H9 (cell line): ENCODE measurements at regions not wholly inside any gene's neighbourhood (a gene's known extent, or its start where the extent isn't known, plus 50 kb on each side); places are given as distances from the start of the nearest gene placed in this dataset.

Experiments used
- DNase-seq: peaks from one replicate; pipeline ENCODE4 v3.0.0-alpha.2; 2017
- H2AFZ ChIP-seq: one replicate; pipeline ENCODE4 v1.6.1; 2013; ENCODE audit warnings: mild to moderate bottlenecking, low read length, control low read depth, moderate library complexity
- H2AK5ac ChIP-seq: 2 replicates; pipeline ENCODE4 v1.6.1; 2013; ENCODE audit warnings: low read length, control low read depth, mixed read lengths; ENCODE audit not compliant: insufficient read length
- H2BK120ac ChIP-seq: one replicate; pipeline ENCODE4 v1.6.1; 2013; ENCODE audit warnings: low read depth, mild to moderate bottlenecking, low read length, control low read depth, inconsistent platforms; ENCODE audit not compliant: poor library complexity, severe bottlenecking
- H2BK12ac ChIP-seq: 2 replicates; pipeline ENCODE4 v1.6.1; 2013; ENCODE audit warnings: low read length, control low read depth, mixed read lengths, low read depth; ENCODE audit not compliant: insufficient read length
- H2BK15ac ChIP-seq: 2 replicates; pipeline ENCODE4 v1.6.1; 2013; ENCODE audit warnings: low read depth, low read length, control low read depth
- H2BK20ac ChIP-seq: one replicate; pipeline ENCODE4 v1.6.1; 2013; ENCODE audit warnings: low read depth, mild to moderate bottlenecking, low read length, control low read depth, inconsistent platforms; ENCODE audit not compliant: poor library complexity, severe bottlenecking
- H2BK5ac ChIP-seq: 2 replicates; pipeline ENCODE4 v1.6.1; 2013; ENCODE audit warnings: low read length, control low read depth, mixed read lengths; ENCODE audit not compliant: insufficient read length
- H3K14ac ChIP-seq: 2 replicates; pipeline ENCODE4 v1.6.1; 2013; ENCODE audit warnings: low read length, control low read depth; ENCODE audit not compliant: insufficient read depth
- H3K18ac ChIP-seq: 2 replicates; pipeline ENCODE4 v1.6.1; 2013; ENCODE audit warnings: low read depth, mild to moderate bottlenecking, mixed read lengths, low read length, control low read depth; ENCODE audit not compliant: insufficient read length
- H3K23ac ChIP-seq: 2 replicates; pipeline ENCODE4 v1.6.1; 2013; ENCODE audit warnings: low read length, control low read depth, mixed read lengths, low read depth; ENCODE audit not compliant: insufficient read length
- H3K23me2 ChIP-seq: 2 replicates; pipeline ENCODE4 v1.6.1; 2013; ENCODE audit warnings: low read depth, mild to moderate bottlenecking, mixed read lengths, low read length, control low read depth; ENCODE audit not compliant: insufficient read length, poor library complexity, severe bottlenecking
- H3K27ac ChIP-seq: 2 replicates; pipeline ENCODE4 v1.5.1; 2013; ENCODE audit warnings: low read length, control low read depth, mixed read lengths, low read depth; ENCODE audit not compliant: insufficient read length
- H3K27me3 ChIP-seq: 2 replicates; pipeline ENCODE4 v1.6.1; 2013; ENCODE audit warnings: low read length, control low read depth, inconsistent platforms; ENCODE audit not compliant: insufficient read depth
- H3K4ac ChIP-seq: 2 replicates; pipeline ENCODE4 v1.6.1; 2013; ENCODE audit warnings: low read depth, mild to moderate bottlenecking, control low read depth, inconsistent platforms, low read length, moderate library complexity
- H3K4me1 ChIP-seq: 2 replicates; pipeline ENCODE4 v1.6.1; 2013; ENCODE audit warnings: low read length, control low read depth, inconsistent platforms; ENCODE audit not compliant: insufficient read depth
- H3K4me2 ChIP-seq: 2 replicates; pipeline ENCODE4 v1.6.1; 2013; ENCODE audit warnings: low read length, control low read depth, mixed read lengths; ENCODE audit not compliant: insufficient read length, insufficient read depth
- H3K56ac ChIP-seq: 2 replicates; pipeline ENCODE4 v1.6.1; 2013; ENCODE audit warnings: low read depth, mild to moderate bottlenecking, mixed read lengths, low read length, control low read depth; ENCODE audit not compliant: insufficient read length
- H3K79me1 ChIP-seq: 2 replicates; pipeline ENCODE4 v1.6.1; 2013; ENCODE audit warnings: low read depth, mild to moderate bottlenecking, moderate library complexity, low read length, control low read depth, inconsistent platforms; ENCODE audit not compliant: insufficient read depth, poor library complexity, severe bottlenecking
- H3K79me2 ChIP-seq: 2 replicates; pipeline ENCODE4 v1.6.1; 2013; ENCODE audit warnings: low read length, control low read depth, inconsistent platforms; ENCODE audit not compliant: insufficient read depth
- H3K9ac ChIP-seq: 2 replicates; pipeline ENCODE4 v1.6.1; 2013; ENCODE audit warnings: low read length, control low read depth, mixed read lengths; ENCODE audit not compliant: insufficient read length; ENCODE audit errors: extremely low read depth
- H3K9me3 ChIP-seq: one replicate; pipeline ENCODE4 v1.6.1; 2013; ENCODE audit warnings: low read depth, low read length, inconsistent platforms; ENCODE audit not compliant: control insufficient read depth
- H3T11ph ChIP-seq: one replicate; pipeline ENCODE4 v1.6.1; 2013; ENCODE audit warnings: mild to moderate bottlenecking, low read length, control low read depth, inconsistent platforms
- H4K20me1 ChIP-seq: one replicate; pipeline ENCODE4 v1.6.1; 2013; ENCODE audit not compliant: control insufficient read depth, insufficient read length, insufficient read depth
- H4K5ac ChIP-seq: 2 replicates; pipeline ENCODE4 v1.6.1; 2013; ENCODE audit warnings: low read depth, mild to moderate bottlenecking, mixed read lengths, low read length, control low read depth; ENCODE audit not compliant: insufficient read length
- H4K8ac ChIP-seq: replicated peaks from 2 replicates; pipeline ENCODE4 v1.6.1; 2013; ENCODE audit warnings: low read length, control low read depth, mixed read lengths, low read depth; ENCODE audit not compliant: insufficient read length
- H4K91ac ChIP-seq: 2 replicates; pipeline ENCODE4 v1.6.1; 2013; ENCODE audit warnings: low read depth, mild to moderate bottlenecking, moderate library complexity, mixed read lengths, low read length, control low read depth; ENCODE audit not compliant: insufficient read length
- H3K27ac Mint-ChIP-seq, 3 experiments: 2 replicates in 2 of 3; 3 replicates in 1 of 3; pipeline ENCODE4 v1.8.0; 2020 to 2021; ENCODE audit warnings: mixed read lengths in 3 of 3, mild to moderate bottlenecking in 1 of 3, moderate library complexity in 1 of 3
- H3K27me3 Mint-ChIP-seq: 2 replicates; pipeline ENCODE4 v1.8.0; 2021; ENCODE audit warnings: low read depth, mild to moderate bottlenecking, moderate library complexity, mixed read lengths
- H3K36me3 Mint-ChIP-seq, 3 experiments: 2 replicates in 2 of 3; 3 replicates in 1 of 3; pipeline ENCODE4 v1.8.0; 2020 to 2021; ENCODE audit warnings: low read depth in 3 of 3, mixed read lengths in 3 of 3; ENCODE audit not compliant: insufficient read depth in 1 of 3
- H3K4me1 Mint-ChIP-seq, 2 experiments: 2 replicates each; pipeline ENCODE4 v1.8.0; 2020; ENCODE audit warnings: mixed read lengths in 2 of 2
- H3K4me3 Mint-ChIP-seq, 2 experiments: 2 replicates in 1 of 2; 3 replicates in 1 of 2; pipeline ENCODE4 v1.8.0; 2020 to 2021; ENCODE audit warnings: mild to moderate bottlenecking in 2 of 2, mixed read lengths in 2 of 2, moderate library complexity in 1 of 2
- H3K9me3 Mint-ChIP-seq, 2 experiments: 2 replicates in 1 of 2; 3 replicates in 1 of 2; pipeline ENCODE4 v1.8.0; 2020; ENCODE audit warnings: mild to moderate bottlenecking in 2 of 2, mixed read lengths in 2 of 2, moderate library complexity in 1 of 2
- WGBS: extraction: QIAGEN DNeasy Blood & Tissue Kit; methylation state at CpG from one replicate; pipeline ENCODE4 v1.1.7; 2013; ENCODE audit warnings: missing lambda C conversion rate, low lambda C conversion rate, mixed read lengths; ENCODE audit not compliant: insufficient read length; ENCODE audit errors: extremely low coverage; 5-methylcytosine and 5-hydroxymethylcytosine counted together
- TF ChIP-seq, protein P1 (sequence below): fragments of 200-600 bp; sonication (generic); conservative IDR thresholded peaks from 3 replicates; pipeline ENCODE4 v1.8.0; 2021; ENCODE audit warnings: antibody characterized with exemption, mild to moderate bottlenecking

DNA sequence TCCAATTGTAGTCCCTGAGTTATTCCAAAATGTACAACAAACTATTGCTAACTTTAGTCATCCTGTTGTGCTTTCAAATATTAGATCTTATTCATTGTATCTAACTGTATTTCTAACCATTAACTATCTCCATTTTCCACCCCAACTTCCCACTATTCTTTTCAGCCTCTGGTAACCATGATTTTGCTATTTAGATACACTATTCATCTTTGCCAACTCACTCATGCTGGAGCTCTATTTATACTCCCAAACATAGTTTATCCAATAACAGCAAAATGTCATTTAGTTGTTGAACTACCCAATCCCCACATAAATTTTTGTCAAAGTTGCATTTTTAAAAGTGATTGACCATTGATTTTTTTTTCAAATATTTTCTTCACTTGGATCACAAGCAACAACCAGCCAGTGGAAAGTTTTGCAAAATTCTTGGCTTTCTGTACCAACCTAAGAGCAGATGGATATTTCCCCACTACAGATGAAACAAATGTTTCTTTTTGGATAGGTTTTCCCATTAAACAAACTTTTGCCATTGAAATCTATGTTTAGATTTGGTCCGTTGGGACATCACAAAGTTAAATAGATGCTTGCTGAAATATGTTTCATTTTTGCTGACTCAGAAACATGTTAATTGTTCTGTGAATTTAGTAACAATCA is 866.0 kb downstream of the LTN1 start:
- H3T11ph ChIP-seq = no peak overlapping the region
- no peak overlapping the region for H3K4me3 Mint-ChIP-seq
- H3K4me1 ChIP-seq = no peaks in the 10 kb centered on the region
- no peaks in the 10 kb centered on the region for H4K20me1 ChIP-seq
- no peak overlapping the region for H3K23ac ChIP-seq
- DNase-seq = no peak
- no peak overlapping the region for H2BK120ac ChIP-seq
- no peaks in the 10 kb centered on the region for H3K27me3 Mint-ChIP-seq
- H3K27ac ChIP-seq = no peak overlapping the region
- H2BK20ac ChIP-seq = no peak overlapping the region
- H3K9me3 ChIP-seq = peaks cover 10% of the 10 kb centered on the region
- H2BK12ac ChIP-seq = no peak overlapping the region
- peaks cover 12 to 13% of the 10 kb centered on the region in 2 experiments; a peak in 4 of 5 replicates for H3K9me3 Mint-ChIP-seq
- H3K36me3 Mint-ChIP-seq = peaks cover 0 to 15% (median 10%) of the 10 kb centered on the region in 3 experiments; a peak in 4 of 7 replicates
- no peak overlapping the region for H3K27ac Mint-ChIP-seq
- H3K23me2 ChIP-seq = no peaks in the 10 kb centered on the region
- no peaks in the 10 kb centered on the region for H3K27me3 ChIP-seq
- H3K79me1 ChIP-seq = no peaks in the 10 kb centered on the region
- no peak overlapping the region for H2AFZ ChIP-seq
- H3K56ac ChIP-seq = no peak overlapping the region
- H4K8ac ChIP-seq = no peak overlapping the region
- H3K4me2 ChIP-seq = no peak overlapping the region
- TF ChIP-seq, protein P1, sequence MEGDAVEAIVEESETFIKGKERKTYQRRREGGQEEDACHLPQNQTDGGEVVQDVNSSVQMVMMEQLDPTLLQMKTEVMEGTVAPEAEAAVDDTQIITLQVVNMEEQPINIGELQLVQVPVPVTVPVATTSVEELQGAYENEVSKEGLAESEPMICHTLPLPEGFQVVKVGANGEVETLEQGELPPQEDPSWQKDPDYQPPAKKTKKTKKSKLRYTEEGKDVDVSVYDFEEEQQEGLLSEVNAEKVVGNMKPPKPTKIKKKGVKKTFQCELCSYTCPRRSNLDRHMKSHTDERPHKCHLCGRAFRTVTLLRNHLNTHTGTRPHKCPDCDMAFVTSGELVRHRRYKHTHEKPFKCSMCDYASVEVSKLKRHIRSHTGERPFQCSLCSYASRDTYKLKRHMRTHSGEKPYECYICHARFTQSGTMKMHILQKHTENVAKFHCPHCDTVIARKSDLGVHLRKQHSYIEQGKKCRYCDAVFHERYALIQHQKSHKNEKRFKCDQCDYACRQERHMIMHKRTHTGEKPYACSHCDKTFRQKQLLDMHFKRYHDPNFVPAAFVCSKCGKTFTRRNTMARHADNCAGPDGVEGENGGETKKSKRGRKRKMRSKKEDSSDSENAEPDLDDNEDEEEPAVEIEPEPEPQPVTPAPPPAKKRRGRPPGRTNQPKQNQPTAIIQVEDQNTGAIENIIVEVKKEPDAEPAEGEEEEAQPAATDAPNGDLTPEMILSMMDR = no peak
- WGBS = no CpG with 5 or more reads among the region's 1 CpG
- no peak overlapping the region for H2BK15ac ChIP-seq
- no peak overlapping the region for H3K9ac ChIP-seq
- no peak overlapping the region for H4K91ac ChIP-seq
- H3K14ac ChIP-seq = no peak overlapping the region
- H3K79me2 ChIP-seq = no peaks in the 10 kb centered on the region
- H3K4me1 Mint-ChIP-seq = no peaks in the 10 kb centered on the region
- no peak overlapping the region for H3K18ac ChIP-seq
- no peak overlapping the region for H2AK5ac ChIP-seq
- no peak overlapping the region for H3K4ac ChIP-seq
- H2BK5ac ChIP-seq = no peak overlapping the region
- H4K5ac ChIP-seq = no peak overlapping the region
